Prostate gland (tissue), 2 donors: ENCODE measurements at regions not wholly inside any gene's neighbourhood (a gene's known extent, or its start where the extent isn't known, plus 50 kb on each side); places are given as distances from the start of the nearest gene placed in this dataset.

Source experiments
- POLR2A ChIP-seq: fragments of 450-650 bp; IDR thresholded peaks from one replicate; pipeline ENCODE4 v1.6.1; 2016; ENCODE audit warnings: antibody characterized with exemption, mild to moderate bottlenecking
- POLR2AphosphoS5 ChIP-seq: sonication (generic); formaldehyde crosslinking; IDR thresholded peaks from one replicate; pipeline ENCODE4 v1.6.1; 2017; ENCODE audit warnings: antibody characterized with exemption
- TF ChIP-seq, protein P1 (sequence below), 4 experiments: fragments of 200-600 bp in 2 of 4; fragments of 450-650 bp in 2 of 4; sonication (generic) in 2 of 4; IDR thresholded peaks; 1 replicate in 3 of 4; 2 replicates in 1 of 4; pipeline ENCODE4 v1.5.1; 2016 to 2019; ENCODE audit warnings: antibody characterized with exemption in 4 of 4, mild to moderate bottlenecking in 2 of 4, moderate library complexity in 2 of 4

DNA sequence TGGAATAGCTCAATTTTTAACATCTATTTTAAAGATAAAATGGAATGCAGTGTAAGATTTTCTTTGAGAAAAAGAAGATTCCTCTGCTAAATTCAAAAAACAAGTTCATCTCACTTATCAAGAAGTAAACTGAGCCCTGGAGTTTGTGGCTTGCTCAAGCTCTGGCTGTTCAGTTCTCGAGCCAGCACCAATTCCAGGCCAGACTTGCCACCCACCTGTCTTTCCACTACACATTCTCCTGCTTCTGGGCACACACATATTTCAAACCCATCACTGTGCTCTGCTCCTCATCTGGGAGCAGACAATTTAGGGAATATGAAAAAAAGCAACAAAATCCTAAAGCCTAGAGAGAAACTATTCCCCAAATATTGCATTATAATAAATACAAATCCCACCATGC is 424.5 kb downstream of the ENC1 start:
- TF ChIP-seq, protein P1, sequence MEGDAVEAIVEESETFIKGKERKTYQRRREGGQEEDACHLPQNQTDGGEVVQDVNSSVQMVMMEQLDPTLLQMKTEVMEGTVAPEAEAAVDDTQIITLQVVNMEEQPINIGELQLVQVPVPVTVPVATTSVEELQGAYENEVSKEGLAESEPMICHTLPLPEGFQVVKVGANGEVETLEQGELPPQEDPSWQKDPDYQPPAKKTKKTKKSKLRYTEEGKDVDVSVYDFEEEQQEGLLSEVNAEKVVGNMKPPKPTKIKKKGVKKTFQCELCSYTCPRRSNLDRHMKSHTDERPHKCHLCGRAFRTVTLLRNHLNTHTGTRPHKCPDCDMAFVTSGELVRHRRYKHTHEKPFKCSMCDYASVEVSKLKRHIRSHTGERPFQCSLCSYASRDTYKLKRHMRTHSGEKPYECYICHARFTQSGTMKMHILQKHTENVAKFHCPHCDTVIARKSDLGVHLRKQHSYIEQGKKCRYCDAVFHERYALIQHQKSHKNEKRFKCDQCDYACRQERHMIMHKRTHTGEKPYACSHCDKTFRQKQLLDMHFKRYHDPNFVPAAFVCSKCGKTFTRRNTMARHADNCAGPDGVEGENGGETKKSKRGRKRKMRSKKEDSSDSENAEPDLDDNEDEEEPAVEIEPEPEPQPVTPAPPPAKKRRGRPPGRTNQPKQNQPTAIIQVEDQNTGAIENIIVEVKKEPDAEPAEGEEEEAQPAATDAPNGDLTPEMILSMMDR (IDR thresholded peaks at IDR 0.05) = no peak
- TF ChIP-seq POLR2A (no peak), POLR2AphosphoS5 (no peak)
